ENCODE measurements at regions not wholly inside any gene's neighbourhood (a gene's known extent, or its start where the extent isn't known, plus 50 kb on each side); places are given as distances from the start of the nearest gene placed in this dataset.
A peak's percentile ranks its signal among the peaks of the same experiment; 100 is the strongest.

- Histone ChIP-seq H3K4me3 (ENCODE audit: low read depth, low read length) (no peak overlapping the region), H3K36me3 (ENCODE audit: control insufficient read depth, insufficient read depth, low read length) (no peaks in the 10 kb centered on the region), H3K27me3 (ENCODE audit: control insufficient read depth, insufficient read depth, low read length) (no peaks in the 10 kb centered on the region)
- no peak for FAIRE-seq
- DNase-seq (ENCODE audit: low read depth) = peak; percentile 62
- TF ChIP-seq, protein P1, sequence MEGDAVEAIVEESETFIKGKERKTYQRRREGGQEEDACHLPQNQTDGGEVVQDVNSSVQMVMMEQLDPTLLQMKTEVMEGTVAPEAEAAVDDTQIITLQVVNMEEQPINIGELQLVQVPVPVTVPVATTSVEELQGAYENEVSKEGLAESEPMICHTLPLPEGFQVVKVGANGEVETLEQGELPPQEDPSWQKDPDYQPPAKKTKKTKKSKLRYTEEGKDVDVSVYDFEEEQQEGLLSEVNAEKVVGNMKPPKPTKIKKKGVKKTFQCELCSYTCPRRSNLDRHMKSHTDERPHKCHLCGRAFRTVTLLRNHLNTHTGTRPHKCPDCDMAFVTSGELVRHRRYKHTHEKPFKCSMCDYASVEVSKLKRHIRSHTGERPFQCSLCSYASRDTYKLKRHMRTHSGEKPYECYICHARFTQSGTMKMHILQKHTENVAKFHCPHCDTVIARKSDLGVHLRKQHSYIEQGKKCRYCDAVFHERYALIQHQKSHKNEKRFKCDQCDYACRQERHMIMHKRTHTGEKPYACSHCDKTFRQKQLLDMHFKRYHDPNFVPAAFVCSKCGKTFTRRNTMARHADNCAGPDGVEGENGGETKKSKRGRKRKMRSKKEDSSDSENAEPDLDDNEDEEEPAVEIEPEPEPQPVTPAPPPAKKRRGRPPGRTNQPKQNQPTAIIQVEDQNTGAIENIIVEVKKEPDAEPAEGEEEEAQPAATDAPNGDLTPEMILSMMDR (IDR thresholded peaks at IDR 0.05; ENCODE audit: insufficient read depth, low read length, severe bottlenecking) = no peak
Measured at GRCh38 chr4:89549907-89550306, 242.3 kb upstream of the GPRIN3 start.

- TF ChIP-seq, protein P1 (IDR thresholded peaks at IDR 0.05; ENCODE audit: insufficient read depth, low read length, severe bottlenecking) = no peak
- DNase-seq (ENCODE audit: low read depth) = no peak
- Histone ChIP-seq H3K4me3 (ENCODE audit: low read depth, low read length) (no peak overlapping the region), H3K36me3 (ENCODE audit: control insufficient read depth, insufficient read depth, low read length) (no peaks in the 10 kb centered on the region), H3K27me3 (ENCODE audit: control insufficient read depth, insufficient read depth, low read length) (no peaks in the 10 kb centered on the region)
- FAIRE-seq = no peak
Measured at GRCh38 chr4:89545315-89545714, 237.7 kb upstream of the GPRIN3 start.

DNA sequence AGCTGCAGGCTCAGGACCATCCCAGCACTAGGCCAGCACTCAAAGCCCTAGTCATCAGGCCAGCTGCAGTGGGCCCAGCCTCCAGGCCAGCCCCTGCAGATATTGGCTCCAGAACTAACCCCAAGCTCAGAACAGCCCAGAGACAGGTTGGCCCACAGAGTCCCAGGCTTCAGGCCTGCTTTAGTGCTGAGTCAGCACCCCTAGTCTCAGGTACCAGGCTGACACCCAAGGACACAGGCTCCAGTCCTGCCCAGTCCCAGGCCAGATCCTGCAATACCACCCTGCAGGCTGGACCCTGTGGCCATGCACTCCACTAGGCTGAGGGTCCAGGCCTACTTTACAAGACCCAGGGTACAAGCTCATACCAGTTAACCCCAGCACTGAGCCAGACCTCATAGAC lies 234.4 kb upstream of the GPRIN3 start:
- FAIRE-seq (no peak), DNase-seq (ENCODE audit: low read depth) (no peak)
- Histone ChIP-seq H3K36me3 (ENCODE audit: control insufficient read depth, insufficient read depth, low read length) (no peaks in the 10 kb centered on the region), H3K4me3 (ENCODE audit: low read depth, low read length) (no peak overlapping the region), H3K27me3 (ENCODE audit: control insufficient read depth, insufficient read depth, low read length) (no peaks in the 10 kb centered on the region)
- TF ChIP-seq, protein P1 (IDR thresholded peaks at IDR 0.05; ENCODE audit: insufficient read depth, low read length, severe bottlenecking) = no peak

DNA sequence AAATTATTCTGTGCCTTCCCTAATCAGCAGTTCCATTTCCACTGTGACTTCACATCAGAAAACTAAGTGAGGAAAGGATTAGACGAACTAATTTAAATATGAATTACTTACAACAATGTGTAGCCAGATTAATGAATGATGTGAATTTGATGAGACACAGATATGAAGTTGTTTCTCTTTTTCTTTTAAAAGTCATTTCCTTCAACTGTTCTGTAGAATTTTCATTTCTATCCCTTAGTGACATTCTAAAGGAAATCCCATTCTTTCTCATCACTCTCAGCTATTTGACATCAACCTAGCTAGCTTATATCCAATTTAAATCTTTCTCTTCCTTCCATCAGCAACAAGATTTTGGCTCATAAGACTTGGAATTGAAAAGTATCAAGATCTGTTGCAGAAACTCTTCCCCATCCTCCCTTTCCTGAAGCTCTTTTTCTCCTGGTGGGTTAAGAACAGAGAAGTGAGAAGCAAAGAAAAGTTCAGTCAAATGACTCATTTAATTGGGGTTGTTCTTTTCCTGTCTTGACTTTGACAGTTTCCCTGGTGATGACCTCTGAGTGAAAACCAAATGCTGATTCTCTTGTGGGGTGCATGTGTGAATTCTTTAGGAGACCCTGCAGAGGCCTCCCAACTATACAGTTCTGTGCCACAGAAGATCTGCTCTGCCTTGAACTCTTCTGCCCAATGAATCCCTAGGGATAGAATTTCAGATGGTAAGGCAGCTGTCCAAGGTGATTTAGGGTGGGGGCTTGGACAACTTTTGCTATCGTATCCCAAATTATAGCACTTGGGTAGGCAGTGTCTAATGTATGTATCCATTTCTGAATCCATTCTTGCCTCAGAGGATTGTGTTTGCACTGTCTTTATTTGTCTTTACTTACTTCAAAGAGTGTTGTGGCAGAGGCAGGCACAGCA lies 232.5 kb upstream of the GPRIN3 start:
- FAIRE-seq (peak; percentile 72), DNase-seq (ENCODE audit: low read depth) (no peak)
- H3K36me3 ChIP-seq (ENCODE audit: control insufficient read depth, insufficient read depth, low read length) = no peaks in the 10 kb centered on the region

GRCh38 chr4:89539374-89539773 lies 231.8 kb upstream of the GPRIN3 start:
- no peak for FAIRE-seq
- TF ChIP-seq, protein P1 (IDR thresholded peaks at IDR 0.05; ENCODE audit: insufficient read depth, low read length, severe bottlenecking) = no peak
- peak; percentile 5 for DNase-seq (ENCODE audit: low read depth)

More for the DNA sequence above, 232.5 kb upstream of the GPRIN3 start:
- TF ChIP-seq, protein P1 (IDR thresholded peaks at IDR 0.05; ENCODE audit: insufficient read depth, low read length, severe bottlenecking) = no peak
- no peaks in the 10 kb centered on the region for H3K27me3 ChIP-seq (ENCODE audit: control insufficient read depth, insufficient read depth, low read length)
- no peak overlapping the region for H3K4me3 ChIP-seq (ENCODE audit: low read depth, low read length)

More at GRCh38 chr4:89539374-89539773, 231.8 kb upstream of the GPRIN3 start:
- Histone ChIP-seq H3K4me3 (ENCODE audit: low read depth, low read length) (no peak overlapping the region), H3K36me3 (ENCODE audit: control insufficient read depth, insufficient read depth, low read length) (no peaks in the 10 kb centered on the region), H3K27me3 (ENCODE audit: control insufficient read depth, insufficient read depth, low read length) (no peaks in the 10 kb centered on the region)

All from bronchial epithelial cell (primary cell).